ENCODE measurements at regions not wholly inside any gene's neighbourhood (a gene's known extent, or its start where the extent isn't known, plus 50 kb on each side); places are given as distances from the start of the nearest gene placed in this dataset.
"Not testable (repeated sequence)": the region's sequence is repeated elsewhere in the genome, so short reads cannot be mapped to it uniquely, and the experiment has no call there.

- H3K4me1 Mint-ChIP-seq, result no peaks in the 10 kb centered on the region
- no peak overlapping the region for H3K4me3 Mint-ChIP-seq
- H3K27ac Mint-ChIP-seq, result no peak overlapping the region
- peaks cover 11% of the 10 kb centered on the region for H3K9me3 Mint-ChIP-seq
- DNase-seq, result no peak
- H3K36me3 Mint-ChIP-seq, result no peaks in the 10 kb centered on the region
- no peaks in the 10 kb centered on the region for H3K27me3 Mint-ChIP-seq
- CTCF ChIA-PET, result no interaction called here
Measured at GRCh38 chr17:53313746-53314145, 509.0 kb upstream of the KIF2B start.

GRCh38 chr17:53278466-53278865 lies 544.3 kb upstream of the KIF2B start:
- CTCF ChIA-PET, result no interaction called here
- H3K36me3 Mint-ChIP-seq, result no peaks in the 10 kb centered on the region
- H3K27ac Mint-ChIP-seq, result no peak overlapping the region
- H3K9me3 Mint-ChIP-seq, result peaks cover 4% of the 10 kb centered on the region
- no peaks in the 10 kb centered on the region for H3K4me1 Mint-ChIP-seq
- no peaks in the 10 kb centered on the region for H3K27me3 Mint-ChIP-seq
- H3K4me3 Mint-ChIP-seq, result no peak overlapping the region
- no peak for DNase-seq

GRCh38 chr17:53273126-53273525 lies 549.6 kb upstream of the KIF2B start:
- Mint-ChIP-seq H3K4me1 (no peaks in the 10 kb centered on the region), H3K36me3 (no peaks in the 10 kb centered on the region), H3K27ac (no peak overlapping the region)

GRCh38 chr17:53270936-53271335 lies 551.8 kb upstream of the KIF2B start:
- no peaks in the 10 kb centered on the region for H3K27me3 Mint-ChIP-seq
- H3K4me3 Mint-ChIP-seq, result no peak overlapping the region
- no peaks in the 10 kb centered on the region for H3K4me1 Mint-ChIP-seq
- peaks cover 5% of the 10 kb centered on the region for H3K9me3 Mint-ChIP-seq
- CTCF ChIA-PET, result no interaction called here
- H3K27ac Mint-ChIP-seq, result no peak overlapping the region
- DNase-seq, result no peak
- H3K36me3 Mint-ChIP-seq, result no peaks in the 10 kb centered on the region

More at GRCh38 chr17:53273126-53273525, 549.6 kb upstream of the KIF2B start:
- Mint-ChIP-seq H3K27me3 (no peaks in the 10 kb centered on the region), H3K9me3 (peaks cover 2% of the 10 kb centered on the region), H3K4me3 (no peak overlapping the region)
- DNase-seq, result no peak
- CTCF ChIA-PET, result no interaction called here

GRCh38 chr17:53264730-53265129 lies 558.0 kb upstream of the KIF2B start:
- Mint-ChIP-seq H3K36me3 (no peaks in the 10 kb centered on the region), H3K4me1 (no peaks in the 10 kb centered on the region), H3K27me3 (no peaks in the 10 kb centered on the region), H3K4me3 (no peak overlapping the region), H3K9me3 (peaks cover 5% of the 10 kb centered on the region), H3K27ac (no peak overlapping the region)
- CTCF ChIA-PET, result no interaction called here
- DNase-seq, result no peak

- Mint-ChIP-seq H3K4me1 (no peaks in the 10 kb centered on the region), H3K4me3 (no peak overlapping the region), H3K27me3 (no peaks in the 10 kb centered on the region), H3K27ac (no peak overlapping the region), H3K36me3 (no peaks in the 10 kb centered on the region), H3K9me3 (peaks cover 27% of the 10 kb centered on the region)
- DNase-seq, result no peak
- CTCF ChIA-PET, result no interaction called here
Measured at GRCh38 chr17:53253956-53254597, 568.6 kb upstream of the KIF2B start.

- CTCF ChIA-PET, result no interaction called here
Measured at GRCh38 chr17:53249036-53249435, 573.7 kb upstream of the KIF2B start.

GRCh38 chr17:53234138-53234537 lies 588.6 kb upstream of the KIF2B start:
- peaks cover 10% of the 10 kb centered on the region for H3K9me3 Mint-ChIP-seq
- no peaks in the 10 kb centered on the region for H3K27me3 Mint-ChIP-seq
- no peaks in the 10 kb centered on the region for H3K4me1 Mint-ChIP-seq
- no peak overlapping the region for H3K4me3 Mint-ChIP-seq
- CTCF ChIA-PET, result no interaction called here
- H3K36me3 Mint-ChIP-seq, result no peaks in the 10 kb centered on the region
- DNase-seq, result no peak
- H3K27ac Mint-ChIP-seq, result no peak overlapping the region

More at GRCh38 chr17:53249036-53249435, 573.7 kb upstream of the KIF2B start:
- no peak overlapping the region for H3K27ac Mint-ChIP-seq
- no peaks in the 10 kb centered on the region for H3K27me3 Mint-ChIP-seq
- H3K4me3 Mint-ChIP-seq, result no peak overlapping the region
- H3K4me1 Mint-ChIP-seq, result no peaks in the 10 kb centered on the region
- DNase-seq, result no peak
- H3K36me3 Mint-ChIP-seq, result no peaks in the 10 kb centered on the region
- H3K9me3 Mint-ChIP-seq, result peaks cover 8% of the 10 kb centered on the region

- Mint-ChIP-seq H3K36me3 (no peaks in the 10 kb centered on the region), H3K9me3 (peaks cover 4% of the 10 kb centered on the region), H3K27ac (no peak overlapping the region), H3K27me3 (no peaks in the 10 kb centered on the region), H3K4me1 (no peaks in the 10 kb centered on the region), H3K4me3 (no peak overlapping the region)
- CTCF ChIA-PET, result no interaction called here
- DNase-seq, result no peak
Measured at GRCh38 chr17:53227514-53227913, 595.2 kb upstream of the KIF2B start.

- Mint-ChIP-seq H3K36me3 (no peaks in the 10 kb centered on the region), H3K27me3 (no peaks in the 10 kb centered on the region), H3K9me3 (peaks cover 4% of the 10 kb centered on the region), H3K4me3 (no peak overlapping the region), H3K27ac (no peak overlapping the region), H3K4me1 (no peaks in the 10 kb centered on the region)
- CTCF ChIA-PET, result no interaction called here
- DNase-seq, result no peak
Measured at GRCh38 chr17:53227111-53227510, 595.6 kb upstream of the KIF2B start.

- Mint-ChIP-seq H3K4me3 (no peak overlapping the region), H3K9me3 (peaks cover 13% of the 10 kb centered on the region), H3K27ac (no peak overlapping the region), H3K27me3 (no peaks in the 10 kb centered on the region), H3K36me3 (no peaks in the 10 kb centered on the region), H3K4me1 (no peaks in the 10 kb centered on the region)
- DNase-seq, result no peak
- CTCF ChIA-PET, result no interaction called here
Measured at GRCh38 chr17:53219821-53220220, 602.9 kb upstream of the KIF2B start.

GRCh38 chr17:53218723-53219122 lies 604.0 kb upstream of the KIF2B start:
- H3K9me3 Mint-ChIP-seq, result peaks cover 11% of the 10 kb centered on the region
- DNase-seq, result no peak
- no peaks in the 10 kb centered on the region for H3K36me3 Mint-ChIP-seq
- no peak overlapping the region for H3K4me3 Mint-ChIP-seq
- CTCF ChIA-PET, result no interaction called here
- H3K27me3 Mint-ChIP-seq, result no peaks in the 10 kb centered on the region
- H3K4me1 Mint-ChIP-seq, result no peaks in the 10 kb centered on the region
- no peak overlapping the region for H3K27ac Mint-ChIP-seq

GRCh38 chr17:53217311-53217710 lies 605.4 kb upstream of the KIF2B start:
- no peaks in the 10 kb centered on the region for H3K27me3 Mint-ChIP-seq
- H3K4me3 Mint-ChIP-seq, result no peak overlapping the region
- H3K4me1 Mint-ChIP-seq, result no peaks in the 10 kb centered on the region
- H3K9me3 Mint-ChIP-seq, result peaks cover 11% of the 10 kb centered on the region
- DNase-seq, result no peak
- H3K27ac Mint-ChIP-seq, result no peak overlapping the region
- CTCF ChIA-PET, result no interaction called here
- no peaks in the 10 kb centered on the region for H3K36me3 Mint-ChIP-seq

- H3K36me3 Mint-ChIP-seq, DNase-seq, CTCF ChIA-PET, H3K4me1 Mint-ChIP-seq, H3K27ac Mint-ChIP-seq, H3K4me3 Mint-ChIP-seq, H3K27me3 Mint-ChIP-seq: not testable (repeated sequence)
- peaks cover 16% of the 10 kb centered on the region for H3K9me3 Mint-ChIP-seq
Measured at GRCh38 chr17:53208935-53209334, 613.8 kb upstream of the KIF2B start.

GRCh38 chr17:53193044-53193443 lies 629.7 kb upstream of the KIF2B start:
- no peaks in the 10 kb centered on the region for H3K36me3 Mint-ChIP-seq
- no peak overlapping the region for H3K4me3 Mint-ChIP-seq
- H3K27ac Mint-ChIP-seq, result no peak overlapping the region
- H3K27me3 Mint-ChIP-seq, result no peaks in the 10 kb centered on the region
- CTCF ChIA-PET, result no interaction called here
- H3K9me3 Mint-ChIP-seq, result peaks cover 7% of the 10 kb centered on the region
- DNase-seq, result no peak
- H3K4me1 Mint-ChIP-seq, result no peaks in the 10 kb centered on the region

- Mint-ChIP-seq H3K36me3 (no peaks in the 10 kb centered on the region), H3K4me1 (no peaks in the 10 kb centered on the region)
Measured at GRCh38 chr17:53191878-53192277, 630.8 kb upstream of the KIF2B start.

More at GRCh38 chr17:53191878-53192277, 630.8 kb upstream of the KIF2B start:
- no peak overlapping the region for H3K27ac Mint-ChIP-seq
- no peaks in the 10 kb centered on the region for H3K27me3 Mint-ChIP-seq
- no peak overlapping the region for H3K4me3 Mint-ChIP-seq
- no peak for DNase-seq
- CTCF ChIA-PET, result no interaction called here
- peaks cover 7% of the 10 kb centered on the region for H3K9me3 Mint-ChIP-seq
